Kidney (tissue), 13 donors: ENCODE measurements at regions not wholly inside any gene's neighbourhood (a gene's known extent, or its start where the extent isn't known, plus 50 kb on each side); places are given as distances from the start of the nearest gene placed in this dataset.

ENCODE experiments used
- DNase-seq, 5 donors: peaks; one replicate each; pipeline ENCODE4 v3.0.0-alpha.2; 2013 to 2020
- FAIRE-seq: peaks from 2 replicates; lab custom pipeline; 2012; peaks lifted over from hg19 to GRCh38; lab: Jason Lieb, UNC
- H3K27ac ChIP-seq, 2 donors: one replicate each; pipeline ENCODE4 v1.7.0; 2013; ENCODE audit warnings: low read depth in 2 of 2, low read length in 2 of 2, inconsistent platforms in 1 of 2
- H3K27me3 ChIP-seq: one replicate; pipeline ENCODE4 v1.7.1; 2013; ENCODE audit warnings: low read length, inconsistent platforms; ENCODE audit not compliant: control insufficient read depth, insufficient read depth
- H3K36me3 ChIP-seq, 3 donors: one replicate each; pipeline versions ENCODE4 v1.7.0 to v1.7.1; 2013; ENCODE audit warnings: low read length in 3 of 3, control low read depth in 1 of 3, inconsistent platforms in 1 of 3; ENCODE audit not compliant: insufficient read depth in 3 of 3, control insufficient read depth in 2 of 3
- H3K4me1 ChIP-seq, 3 donors: one replicate each; pipeline versions ENCODE4 v1.7.0 to v1.7.1; 2013; ENCODE audit warnings: low read length in 3 of 3, inconsistent platforms in 1 of 3, low read depth in 1 of 3; ENCODE audit not compliant: control insufficient read depth in 2 of 3, insufficient read depth in 2 of 3
- H3K4me3 ChIP-seq, 3 donors: one replicate each; pipeline versions ENCODE4 v1.7.0 to v1.8.1; 2013; ENCODE audit warnings: low read length in 3 of 3, control low read depth in 1 of 3, inconsistent platforms in 1 of 3
- H3K9ac ChIP-seq, 3 donors: one replicate each; pipeline versions ENCODE4 v1.7.0 to v1.7.1; 2013; ENCODE audit warnings: low read length in 3 of 3, control low read depth in 1 of 3, inconsistent platforms in 1 of 3
- H3K9me3 ChIP-seq, 3 donors: one replicate each; pipeline versions ENCODE4 v1.7.0 to v1.7.1; 2013; ENCODE audit warnings: low read length in 3 of 3, control low read depth in 1 of 3, inconsistent platforms in 1 of 3; ENCODE audit not compliant: control insufficient read depth in 2 of 3, insufficient read depth in 1 of 3
- CTCF ChIP-seq: IDR thresholded peaks from 3 replicates; pipeline ENCODE4 v1.5.1; 2012; ENCODE audit warnings: mild to moderate bottlenecking, moderate library complexity, borderline replicate concordance; ENCODE audit not compliant: insufficient read depth; ENCODE audit errors: extremely low read depth
- intact Hi-C: fragments of 100-400 bp; cut with DNase I; formaldehyde crosslinking; loops from one replicate; pipeline ENCODE4 v1.11.1; 2022
- donor health status: control.
- donor health status: control.
- donor health status: control.
- donor health status: control.
- donor health status: control.
- donor health status: DM: yes; HTN: yes; CAD: no.
- donor health status: Normal renal cell carcinoma (clear cell type).

DNA sequence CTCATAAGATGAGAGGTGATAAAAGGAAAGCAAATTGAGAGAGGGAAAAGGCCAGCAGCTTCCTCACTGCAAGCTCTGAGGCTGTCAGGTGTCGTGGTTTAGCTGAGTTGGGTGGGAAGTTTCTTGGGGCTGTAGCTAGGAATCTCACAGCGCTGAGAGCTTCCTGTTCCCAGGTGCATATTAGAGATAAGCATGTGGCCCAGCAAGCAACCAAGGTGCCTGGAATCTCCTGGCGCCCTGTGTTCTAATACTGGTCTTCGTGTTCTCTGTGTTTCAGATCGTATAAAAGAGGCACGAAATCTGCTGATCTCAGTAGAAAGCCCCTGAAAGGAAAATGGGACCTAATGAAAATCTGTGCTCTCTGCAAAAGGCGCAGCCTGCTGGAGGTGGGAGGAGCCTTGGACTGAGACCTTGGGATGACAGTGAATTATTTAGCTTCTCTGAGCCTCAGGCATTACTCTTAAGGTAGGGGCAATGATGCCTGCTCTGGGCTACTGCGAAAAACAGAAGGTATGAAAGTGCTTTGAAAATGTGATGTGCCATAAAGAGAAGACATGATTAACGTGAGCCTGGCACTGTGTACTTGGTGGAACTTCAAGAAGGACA is 499.9 kb downstream of the TBL1XR1 start:
- intact Hi-C loops, result no loop called here
- DNase-seq (peak in 3 of 5 donors; percentile 20 to 30 (median 20)), FAIRE-seq (no peak)
- no peaks in the 10 kb centered on the region for H3K4me1 ChIP-seq
- no peak overlapping the region for H3K4me3 ChIP-seq
- no peaks in the 10 kb centered on the region for H3K36me3 ChIP-seq
- no peaks in the 10 kb centered on the region for H3K27me3 ChIP-seq
- H3K9ac ChIP-seq, result no peak overlapping the region
- TF ChIP-seq CTCF, result no peak
- no peaks in the 10 kb centered on the region for H3K9me3 ChIP-seq
- H3K27ac ChIP-seq, result no peak overlapping the region

GRCh38 chr3:176696816-176697215 is 500.5 kb downstream of the TBL1XR1 start:
- H3K9me3 ChIP-seq, result no peaks in the 10 kb centered on the region
- DNase-seq, result peak in 1 of 5 donors; percentile 10
- FAIRE-seq, result no peak
- no peaks in the 10 kb centered on the region for H3K27me3 ChIP-seq
- no peak for TF ChIP-seq CTCF
- H3K4me3 ChIP-seq, result no peak overlapping the region
- H3K36me3 ChIP-seq, result no peaks in the 10 kb centered on the region
- intact Hi-C loops, result no loop called here
- no peak overlapping the region for H3K27ac ChIP-seq
- H3K9ac ChIP-seq, result no peak overlapping the region
- no peaks in the 10 kb centered on the region for H3K4me1 ChIP-seq

- TF ChIP-seq CTCF, result no peak
- Histone ChIP-seq H3K9me3 (no peaks in the 10 kb centered on the region), H3K36me3 (no peaks in the 10 kb centered on the region), H3K4me3 (no peak overlapping the region), H3K27me3 (no peaks in the 10 kb centered on the region), H3K9ac (no peak overlapping the region), H3K27ac (no peak overlapping the region), H3K4me1 (no peaks in the 10 kb centered on the region)
- DNase-seq (no peak), FAIRE-seq (no peak)
- intact Hi-C loops, result no loop called here
These were observed 504.1 kb downstream of the TBL1XR1 start for GRCh38 chr3:176692966-176693785.
